ENCODE measurements at regions not wholly inside any gene's neighbourhood (a gene's known extent, or its start where the extent isn't known, plus 50 kb on each side); places are given as distances from the start of the nearest gene placed in this dataset.

GRCh38 chr1:90186506-90187322 lies 191.8 kb downstream of the ZNF326 start:
- Histone ChIP-seq H3K27ac (ENCODE audit: extremely low read length, insufficient read depth, low read length) (no peak overlapping the region), H2AFZ (ENCODE audit: low read length) (no peak overlapping the region), H3K4me1 (ENCODE audit: insufficient read depth, low read length) (no peaks in the 10 kb centered on the region), H3K4me2 (ENCODE audit: low read depth, low read length) (no peak overlapping the region), H3K9me3 (ENCODE audit: low read length) (no peaks in the 10 kb centered on the region), H3K27me3 (ENCODE audit: control insufficient read depth in 1 of 2, insufficient read depth in 2 of 2, low read length in 2 of 2) (no peaks in the 10 kb centered on the region; a peak in 1 of 5 replicates), H3K4me3 (replicated peaks in 1 of 3; ENCODE audit: insufficient read depth in 1 of 3, low read depth in 2 of 3, low read length in 3 of 3) (no peak overlapping the region), H3K79me2 (ENCODE audit: insufficient read depth, low read length) (no peaks in the 10 kb centered on the region), H3K36me3 (replicated peaks in 1 of 2; ENCODE audit: control insufficient read depth in 1 of 2, insufficient read depth in 2 of 2, low read length in 2 of 2) (no peaks in the 10 kb centered on the region), H3K9ac (ENCODE audit: insufficient read depth, low read depth, low read length) (no peak overlapping the region), H4K20me1 (ENCODE audit: insufficient read depth, low read length) (0 out of 2 replicates have a peak, but pooled peaks cover 2% of the 10 kb centered on the region)
- intact Hi-C loops (cut with micrococcal nuclease; ENCODE audit: unreplicated experiment) (no loop called here), in situ Hi-C loops (cut with HindIII; ENCODE audit: extremely low pct_ligation_motif_present, low pct_unique_long_range_greater_than_20kb) (no loop called here)
- DNase-seq (ENCODE audit: low spot score) = no peak
- TF ChIP-seq BORCS8-MEF2B (CRISPR knock-in tag; IDR thresholded peaks at IDR 0.05) (no peak), CTCF (CRISPR knock-in tag; IDR thresholded peaks at IDR 0.05) (no peak), ZNF180 (CRISPR knock-in tag; IDR thresholded peaks at IDR 0.05; ENCODE audit: borderline replicate concordance, low read depth) (no peak), PHF21A (CRISPR knock-in tag; IDR thresholded peaks at IDR 0.05) (no peak), ZNF562 (CRISPR knock-in tag; IDR thresholded peaks at IDR 0.05; ENCODE audit: borderline replicate concordance) (no peak)
- FAIRE-seq = no peak
- no peak for ATAC-seq
- CTCF ChIA-PET (ENCODE audit: low intra/inter-chr PET ratio, low total read pairs) = no interaction called here
- POLR2A ChIA-PET = no interaction called here
- BruUV-seq (replicated peaks) = no TSS peak
- WGBS (ENCODE audit: low lambda C conversion rate) = 10% methylated on average over 7 of the region's 7 CpGs

- H3K36me3 ChIP-seq (replicated peaks in 1 of 2; ENCODE audit: control insufficient read depth in 1 of 2, insufficient read depth in 2 of 2, low read length in 2 of 2) = no peaks in the 10 kb centered on the region
- ChIA-PET CTCF (ENCODE audit: low intra/inter-chr PET ratio, low total read pairs) (no interaction called here), POLR2A (no interaction called here)
- BruUV-seq (replicated peaks) = no TSS peak
- ATAC-seq (no peak), FAIRE-seq (no peak), DNase-seq (ENCODE audit: low spot score) (no peak)
- H3K4me1 ChIP-seq (ENCODE audit: insufficient read depth, low read length) = no peaks in the 10 kb centered on the region
- TF ChIP-seq ZBTB7A (CRISPR knock-in tag; IDR thresholded peaks at IDR 0.05) (no peak), PCBP1 (IDR thresholded peaks at IDR 0.05; ENCODE audit: borderline replicate concordance, low read depth, low read length) (no peak), JDP2 (CRISPR knock-in tag; IDR thresholded peaks at IDR 0.05; ENCODE audit: borderline replicate concordance) (no peak), HMG20A (CRISPR knock-in tag; IDR thresholded peaks at IDR 0.05; ENCODE audit: borderline replicate concordance) (no peak), CBX2 (IDR thresholded peaks at IDR 0.05; ENCODE audit: low read depth, low read length) (no peak), CBX2 (CRISPR knock-in tag; IDR thresholded peaks at IDR 0.05; ENCODE audit: low read depth) (no peak), HOXA5 (CRISPR knock-in tag; IDR thresholded peaks at IDR 0.05) (no peak)
- in situ Hi-C loops (cut with HindIII; ENCODE audit: extremely low pct_ligation_motif_present, low pct_unique_long_range_greater_than_20kb) (no loop called here), intact Hi-C loops (cut with micrococcal nuclease; ENCODE audit: unreplicated experiment) (no loop called here)
- H3K27me3 ChIP-seq (ENCODE audit: control insufficient read depth in 1 of 2, insufficient read depth in 2 of 2, low read length in 2 of 2) = no peaks in the 10 kb centered on the region
- 9% methylated on average over 2 of the region's 2 CpGs for WGBS (ENCODE audit: low lambda C conversion rate)
- H3K4me2 ChIP-seq (ENCODE audit: low read depth, low read length) = no peak overlapping the region
- no peak overlapping the region for H3K9ac ChIP-seq (ENCODE audit: insufficient read depth, low read depth, low read length)
- no peaks in the 10 kb centered on the region for H3K9me3 ChIP-seq (ENCODE audit: low read length)
- H3K79me2 ChIP-seq (ENCODE audit: insufficient read depth, low read length) = no peaks in the 10 kb centered on the region
- H3K4me3 ChIP-seq (replicated peaks in 1 of 3; ENCODE audit: insufficient read depth in 1 of 3, low read depth in 2 of 3, low read length in 3 of 3) = no peak overlapping the region
- H4K20me1 ChIP-seq (ENCODE audit: insufficient read depth, low read length) = no peaks in the 10 kb centered on the region
- no peak overlapping the region for H3K27ac ChIP-seq (ENCODE audit: extremely low read length, insufficient read depth, low read length)
- H2AFZ ChIP-seq (ENCODE audit: low read length) = no peak overlapping the region
Observed at GRCh38 chr1:90176530-90176929, 181.6 kb downstream of the ZNF326 start.

All from HepG2 (cell line).